H9 (cell line): ENCODE measurements at regions not wholly inside any gene's neighbourhood (a gene's known extent, or its start where the extent isn't known, plus 50 kb on each side); places are given as distances from the start of the nearest gene placed in this dataset.

Experiments used
- DNase-seq: peaks from one replicate; pipeline ENCODE4 v3.0.0-alpha.2; 2017
- H2AFZ ChIP-seq: one replicate; pipeline ENCODE4 v1.6.1; 2013; ENCODE audit warnings: mild to moderate bottlenecking, low read length, control low read depth, moderate library complexity
- H2AK5ac ChIP-seq: 2 replicates; pipeline ENCODE4 v1.6.1; 2013; ENCODE audit warnings: low read length, control low read depth, mixed read lengths; ENCODE audit not compliant: insufficient read length
- H2BK120ac ChIP-seq: one replicate; pipeline ENCODE4 v1.6.1; 2013; ENCODE audit warnings: low read depth, mild to moderate bottlenecking, low read length, control low read depth, inconsistent platforms; ENCODE audit not compliant: poor library complexity, severe bottlenecking
- H2BK12ac ChIP-seq: 2 replicates; pipeline ENCODE4 v1.6.1; 2013; ENCODE audit warnings: low read length, control low read depth, mixed read lengths, low read depth; ENCODE audit not compliant: insufficient read length
- H2BK15ac ChIP-seq: 2 replicates; pipeline ENCODE4 v1.6.1; 2013; ENCODE audit warnings: low read depth, low read length, control low read depth
- H2BK20ac ChIP-seq: one replicate; pipeline ENCODE4 v1.6.1; 2013; ENCODE audit warnings: low read depth, mild to moderate bottlenecking, low read length, control low read depth, inconsistent platforms; ENCODE audit not compliant: poor library complexity, severe bottlenecking
- H2BK5ac ChIP-seq: 2 replicates; pipeline ENCODE4 v1.6.1; 2013; ENCODE audit warnings: low read length, control low read depth, mixed read lengths; ENCODE audit not compliant: insufficient read length
- H3K14ac ChIP-seq: 2 replicates; pipeline ENCODE4 v1.6.1; 2013; ENCODE audit warnings: low read length, control low read depth; ENCODE audit not compliant: insufficient read depth
- H3K18ac ChIP-seq: 2 replicates; pipeline ENCODE4 v1.6.1; 2013; ENCODE audit warnings: low read depth, mild to moderate bottlenecking, mixed read lengths, low read length, control low read depth; ENCODE audit not compliant: insufficient read length
- H3K23ac ChIP-seq: 2 replicates; pipeline ENCODE4 v1.6.1; 2013; ENCODE audit warnings: low read length, control low read depth, mixed read lengths, low read depth; ENCODE audit not compliant: insufficient read length
- H3K23me2 ChIP-seq: 2 replicates; pipeline ENCODE4 v1.6.1; 2013; ENCODE audit warnings: low read depth, mild to moderate bottlenecking, mixed read lengths, low read length, control low read depth; ENCODE audit not compliant: insufficient read length, poor library complexity, severe bottlenecking
- H3K27ac ChIP-seq: 2 replicates; pipeline ENCODE4 v1.5.1; 2013; ENCODE audit warnings: low read length, control low read depth, mixed read lengths, low read depth; ENCODE audit not compliant: insufficient read length
- H3K27me3 ChIP-seq: 2 replicates; pipeline ENCODE4 v1.6.1; 2013; ENCODE audit warnings: low read length, control low read depth, inconsistent platforms; ENCODE audit not compliant: insufficient read depth
- H3K4ac ChIP-seq: 2 replicates; pipeline ENCODE4 v1.6.1; 2013; ENCODE audit warnings: low read depth, mild to moderate bottlenecking, control low read depth, inconsistent platforms, low read length, moderate library complexity
- H3K4me1 ChIP-seq: 2 replicates; pipeline ENCODE4 v1.6.1; 2013; ENCODE audit warnings: low read length, control low read depth, inconsistent platforms; ENCODE audit not compliant: insufficient read depth
- H3K4me2 ChIP-seq: 2 replicates; pipeline ENCODE4 v1.6.1; 2013; ENCODE audit warnings: low read length, control low read depth, mixed read lengths; ENCODE audit not compliant: insufficient read length, insufficient read depth
- H3K56ac ChIP-seq: 2 replicates; pipeline ENCODE4 v1.6.1; 2013; ENCODE audit warnings: low read depth, mild to moderate bottlenecking, mixed read lengths, low read length, control low read depth; ENCODE audit not compliant: insufficient read length
- H3K79me1 ChIP-seq: 2 replicates; pipeline ENCODE4 v1.6.1; 2013; ENCODE audit warnings: low read depth, mild to moderate bottlenecking, moderate library complexity, low read length, control low read depth, inconsistent platforms; ENCODE audit not compliant: insufficient read depth, poor library complexity, severe bottlenecking
- H3K79me2 ChIP-seq: 2 replicates; pipeline ENCODE4 v1.6.1; 2013; ENCODE audit warnings: low read length, control low read depth, inconsistent platforms; ENCODE audit not compliant: insufficient read depth
- H3K9ac ChIP-seq: 2 replicates; pipeline ENCODE4 v1.6.1; 2013; ENCODE audit warnings: low read length, control low read depth, mixed read lengths; ENCODE audit not compliant: insufficient read length; ENCODE audit errors: extremely low read depth
- H3K9me3 ChIP-seq: one replicate; pipeline ENCODE4 v1.6.1; 2013; ENCODE audit warnings: low read depth, low read length, inconsistent platforms; ENCODE audit not compliant: control insufficient read depth
- H3T11ph ChIP-seq: one replicate; pipeline ENCODE4 v1.6.1; 2013; ENCODE audit warnings: mild to moderate bottlenecking, low read length, control low read depth, inconsistent platforms
- H4K20me1 ChIP-seq: one replicate; pipeline ENCODE4 v1.6.1; 2013; ENCODE audit not compliant: control insufficient read depth, insufficient read length, insufficient read depth
- H4K5ac ChIP-seq: 2 replicates; pipeline ENCODE4 v1.6.1; 2013; ENCODE audit warnings: low read depth, mild to moderate bottlenecking, mixed read lengths, low read length, control low read depth; ENCODE audit not compliant: insufficient read length
- H4K8ac ChIP-seq: replicated peaks from 2 replicates; pipeline ENCODE4 v1.6.1; 2013; ENCODE audit warnings: low read length, control low read depth, mixed read lengths, low read depth; ENCODE audit not compliant: insufficient read length
- H4K91ac ChIP-seq: 2 replicates; pipeline ENCODE4 v1.6.1; 2013; ENCODE audit warnings: low read depth, mild to moderate bottlenecking, moderate library complexity, mixed read lengths, low read length, control low read depth; ENCODE audit not compliant: insufficient read length
- H3K27ac Mint-ChIP-seq, 3 experiments: 2 replicates in 2 of 3; 3 replicates in 1 of 3; pipeline ENCODE4 v1.8.0; 2020 to 2021; ENCODE audit warnings: mixed read lengths in 3 of 3, mild to moderate bottlenecking in 1 of 3, moderate library complexity in 1 of 3
- H3K27me3 Mint-ChIP-seq: 2 replicates; pipeline ENCODE4 v1.8.0; 2021; ENCODE audit warnings: low read depth, mild to moderate bottlenecking, moderate library complexity, mixed read lengths
- H3K36me3 Mint-ChIP-seq, 3 experiments: 2 replicates in 2 of 3; 3 replicates in 1 of 3; pipeline ENCODE4 v1.8.0; 2020 to 2021; ENCODE audit warnings: low read depth in 3 of 3, mixed read lengths in 3 of 3; ENCODE audit not compliant: insufficient read depth in 1 of 3
- H3K4me1 Mint-ChIP-seq, 2 experiments: 2 replicates each; pipeline ENCODE4 v1.8.0; 2020; ENCODE audit warnings: mixed read lengths in 2 of 2
- H3K4me3 Mint-ChIP-seq, 2 experiments: 2 replicates in 1 of 2; 3 replicates in 1 of 2; pipeline ENCODE4 v1.8.0; 2020 to 2021; ENCODE audit warnings: mild to moderate bottlenecking in 2 of 2, mixed read lengths in 2 of 2, moderate library complexity in 1 of 2
- H3K9me3 Mint-ChIP-seq, 2 experiments: 2 replicates in 1 of 2; 3 replicates in 1 of 2; pipeline ENCODE4 v1.8.0; 2020; ENCODE audit warnings: mild to moderate bottlenecking in 2 of 2, mixed read lengths in 2 of 2, moderate library complexity in 1 of 2
- CTCF ChIP-seq: fragments of 200-600 bp; sonication (generic); conservative IDR thresholded peaks from 3 replicates; pipeline ENCODE4 v1.8.0; 2021; ENCODE audit warnings: antibody characterized with exemption, mild to moderate bottlenecking
- WGBS: extraction: QIAGEN DNeasy Blood & Tissue Kit; methylation state at CpG from one replicate; pipeline ENCODE4 v1.1.7; 2013; ENCODE audit warnings: missing lambda C conversion rate, low lambda C conversion rate, mixed read lengths; ENCODE audit not compliant: insufficient read length; ENCODE audit errors: extremely low coverage; 5-methylcytosine and 5-hydroxymethylcytosine counted together

- TF ChIP-seq CTCF: no peak
- Histone ChIP-seq H3K23ac (no peak overlapping the region), H3K4ac (no peak overlapping the region), H3K27me3 (no peaks in the 10 kb centered on the region), H3K56ac (no peak overlapping the region), H4K20me1 (no peaks in the 10 kb centered on the region), H2AK5ac (no peak overlapping the region), H4K91ac (no peak overlapping the region), H3K4me1 (peaks cover 7% of the 10 kb centered on the region; the same call in 1 of the 2 replicates), H2AFZ (no peak overlapping the region), H3K27ac (no peak overlapping the region), H3K79me1 (no peaks in the 10 kb centered on the region), H3K23me2 (no peaks in the 10 kb centered on the region), H2BK5ac (no peak overlapping the region), H3K9ac (no peak overlapping the region), H3K18ac (no peak overlapping the region), H3K9me3 (no peaks in the 10 kb centered on the region), H3K14ac (no peak overlapping the region), H2BK15ac (no peak overlapping the region), H3T11ph (no peak overlapping the region), H2BK12ac (no peak overlapping the region), H3K79me2 (no peaks in the 10 kb centered on the region), H3K4me2 (no peak overlapping the region), H4K5ac (no peak overlapping the region), H4K8ac (no peak overlapping the region), H2BK120ac (no peak overlapping the region), H2BK20ac (no peak overlapping the region)
- no peak for DNase-seq
- peaks cover 1% of the 10 kb centered on the region for H3K27me3 Mint-ChIP-seq
- no peaks in the 10 kb centered on the region for H3K36me3 Mint-ChIP-seq
- no peaks in the 10 kb centered on the region for H3K9me3 Mint-ChIP-seq
- WGBS: no CpG with 5 or more reads among the region's 6 CpGs
- no peak overlapping the region for H3K4me3 Mint-ChIP-seq
- H3K4me1 Mint-ChIP-seq: peaks cover 19 to 21% of the 10 kb centered on the region in 2 experiments
- no peak overlapping the region for H3K27ac Mint-ChIP-seq
Measured at GRCh38 chr11:123245567-123245966, 50.5 kb upstream of the CLMP start.
